Right renal cortex interstitium (tissue), 3 donors: ENCODE measurements at regions not wholly inside any gene's neighbourhood (a gene's known extent, or its start where the extent isn't known, plus 50 kb on each side); places are given as distances from the start of the nearest gene placed in this dataset.

Experiments used
- DNase-seq, 3 donors: peaks; one replicate each; pipeline ENCODE4 v3.0.0-alpha.2; 2013; ENCODE audit warnings: low read depth in 3 of 3, low spot score in 2 of 3

DNA sequence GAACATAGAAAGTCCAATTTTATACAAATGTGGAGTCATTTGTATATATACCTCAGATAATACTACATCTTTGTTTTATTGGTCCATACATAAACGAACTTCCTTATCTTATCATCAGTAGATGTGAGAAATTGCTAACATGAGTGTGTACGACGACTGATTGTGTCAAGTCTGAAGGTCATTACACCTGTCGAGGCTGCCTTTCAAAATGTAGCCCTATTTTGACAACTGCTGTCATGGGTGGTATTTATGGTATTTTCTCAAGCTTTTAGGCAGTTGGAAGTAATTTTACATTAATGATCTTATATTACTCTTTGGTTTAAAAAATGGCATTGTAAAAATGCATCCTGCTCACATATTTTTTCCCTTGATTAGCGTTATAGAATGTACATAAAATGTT, 183.7 kb upstream of the DNAJC19 start:
- no peak for DNase-seq

GRCh38 chr3:181134873-181135272, 145.3 kb upstream of the DNAJC19 start:
- no peak for DNase-seq

GRCh38 chr3:181133832-181134231, 144.3 kb upstream of the DNAJC19 start:
- DNase-seq = no peak

DNA sequence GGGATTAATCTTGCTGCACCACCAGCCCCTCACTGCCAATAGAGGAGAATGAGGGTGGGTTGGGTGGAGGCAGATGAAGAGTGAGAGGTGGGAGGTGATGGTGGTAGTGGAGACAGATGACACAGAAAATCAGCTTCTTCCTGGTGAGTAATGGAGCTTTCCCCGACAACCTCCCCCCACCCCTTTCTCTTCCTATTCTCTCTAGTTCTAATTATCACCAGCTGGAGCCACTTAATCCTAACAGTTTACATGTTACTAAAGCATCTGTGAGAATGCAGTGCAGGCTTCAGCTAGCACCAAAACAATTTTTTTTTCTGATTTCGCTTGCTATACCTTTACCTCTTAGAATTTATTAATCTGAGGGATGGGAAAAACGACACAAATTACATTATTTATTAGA, 116.1 kb upstream of the DNAJC19 start:
- DNase-seq = no peak

- DNase-seq = no peak
Observed at GRCh38 chr3:181103605-181104004, 114.1 kb upstream of the DNAJC19 start.

- DNase-seq = no peak
Observed at GRCh38 chr3:181086011-181086410, 96.5 kb upstream of the DNAJC19 start.

- DNase-seq = no peak
Observed at GRCh38 chr3:181081930-181082329, 92.4 kb upstream of the DNAJC19 start.

DNA sequence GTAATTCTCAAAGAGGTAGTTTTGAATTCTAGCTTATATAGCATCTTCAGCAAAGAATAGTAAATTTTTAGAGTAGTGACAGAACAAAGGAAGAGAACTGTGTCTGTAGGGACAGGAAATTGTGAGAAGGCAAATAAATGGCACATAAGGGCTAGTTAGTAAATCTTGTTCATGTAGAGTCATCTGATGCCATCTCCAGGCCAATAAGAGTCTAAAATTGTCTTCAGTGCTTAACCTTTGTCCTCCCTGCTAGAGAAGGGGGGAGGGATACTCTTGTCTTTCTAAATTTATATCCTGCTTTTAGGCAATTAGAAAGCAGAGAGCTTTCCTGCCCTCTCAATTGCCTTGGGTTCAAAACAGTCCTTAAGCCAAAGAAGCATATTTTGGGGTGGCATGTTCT, 87.0 kb upstream of the DNAJC19 start:
- no peak for DNase-seq

DNA sequence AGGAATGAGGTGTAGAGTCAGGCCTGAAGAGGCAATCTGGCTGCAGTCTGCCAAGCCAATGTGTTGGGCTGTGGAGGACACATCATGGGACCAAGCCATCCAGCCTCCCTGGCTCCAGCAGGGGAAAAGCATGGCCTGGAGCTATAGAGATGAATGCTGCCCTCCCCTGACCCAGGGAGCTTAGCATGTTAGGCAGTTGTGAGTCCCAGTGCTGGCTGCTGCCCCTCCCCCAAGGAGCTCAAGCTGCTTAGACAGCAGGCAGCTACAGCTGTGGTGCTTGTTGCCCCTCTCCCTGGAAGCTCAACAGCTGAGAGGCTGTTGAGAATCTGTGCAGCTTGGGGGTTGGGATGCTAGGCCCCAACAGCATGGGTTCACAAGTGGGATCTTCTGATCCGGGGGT, 85.6 kb upstream of the DNAJC19 start:
- no peak for DNase-seq

DNA sequence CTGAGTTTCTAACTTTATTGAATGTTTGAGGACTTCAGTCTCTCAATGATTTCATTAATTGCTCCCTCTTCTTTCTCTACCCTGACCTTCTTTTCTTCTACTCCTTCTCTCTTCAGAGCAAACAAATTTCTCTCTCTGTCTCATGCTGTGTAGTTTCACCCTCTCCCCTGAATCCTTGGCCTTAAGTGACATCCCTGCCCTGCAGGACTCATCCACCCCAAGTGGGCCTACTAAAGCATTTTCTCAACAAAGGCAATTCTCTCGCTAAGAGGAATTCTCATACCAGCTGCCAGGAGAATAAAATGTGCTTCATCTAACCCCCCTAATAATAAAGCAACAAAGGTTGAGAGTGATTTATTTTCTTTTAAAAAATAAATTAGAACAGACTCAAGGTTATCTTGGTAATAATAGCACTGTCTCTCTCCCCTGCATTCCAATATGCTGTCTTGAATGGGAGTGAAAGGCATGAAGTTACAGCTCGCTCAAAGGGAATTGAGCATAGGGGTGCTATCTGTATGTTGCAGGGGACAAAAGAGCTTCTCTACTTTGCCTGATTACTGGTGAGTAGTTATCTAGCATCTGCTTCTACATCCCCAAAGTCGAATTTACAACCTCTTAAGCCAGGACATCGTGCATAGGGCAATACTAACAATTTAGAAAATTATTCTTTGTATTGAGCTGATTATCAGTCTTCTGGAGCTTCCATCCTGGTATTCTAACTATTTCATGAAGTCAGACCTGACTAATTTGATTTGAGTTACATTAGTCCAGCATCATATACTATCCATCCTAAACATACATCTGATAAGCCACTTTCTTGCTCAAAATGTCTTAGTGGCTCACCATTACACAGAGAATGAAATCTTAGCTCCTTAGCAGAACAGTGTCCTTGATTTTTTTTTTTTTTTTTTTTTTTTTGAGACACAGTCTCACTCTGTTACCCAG, 76.9 kb upstream of the DNAJC19 start:
- no peak for DNase-seq

DNA sequence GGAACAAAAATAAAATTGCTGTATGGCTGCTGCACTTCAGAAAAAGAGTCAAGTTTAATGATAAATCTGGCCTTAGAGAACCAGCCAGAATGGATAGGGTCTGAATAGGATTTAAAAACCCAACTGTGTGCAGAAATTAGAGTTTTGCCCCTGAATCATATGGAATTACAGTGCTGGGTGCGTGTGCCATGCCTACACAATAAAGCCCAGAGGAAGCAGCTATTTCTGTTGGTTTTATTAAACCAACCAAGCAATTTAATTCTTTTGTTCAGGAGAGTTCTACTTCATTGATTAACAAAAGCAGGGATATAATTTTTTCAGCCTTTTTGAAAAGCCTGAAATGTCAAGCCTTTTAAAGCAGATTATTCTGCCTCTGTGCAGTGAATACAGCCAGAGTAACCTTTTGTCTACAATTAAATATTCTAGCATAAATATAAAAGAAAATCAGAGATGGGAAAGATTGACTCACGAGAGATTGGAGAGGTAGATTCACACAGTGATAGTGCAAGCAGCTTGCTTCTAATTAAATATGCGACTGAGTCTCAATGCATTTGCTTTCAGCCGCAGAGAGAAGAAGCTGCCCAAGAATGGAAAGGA, 66.7 kb upstream of the DNAJC19 start:
- no peak for DNase-seq

DNA sequence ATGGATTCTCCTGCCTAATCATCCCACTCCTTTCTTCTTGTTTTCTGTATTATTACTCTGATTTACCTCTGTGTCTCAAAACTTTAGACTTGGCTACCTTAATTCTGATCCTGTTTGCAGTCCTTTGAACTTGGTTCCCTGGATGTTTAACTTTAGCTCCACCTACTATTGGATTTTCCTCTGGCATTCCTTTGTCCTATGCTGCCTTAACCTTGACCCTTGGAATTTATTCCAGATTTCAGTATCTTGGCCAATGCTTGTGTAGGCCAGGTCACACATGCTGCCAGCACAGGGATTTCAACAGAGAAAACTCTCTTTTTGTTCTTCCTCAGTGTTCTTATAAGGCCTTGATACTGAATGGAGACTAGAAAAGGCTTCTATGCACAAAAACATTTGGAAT, 65.0 kb upstream of the DNAJC19 start:
- DNase-seq = no peak

DNA sequence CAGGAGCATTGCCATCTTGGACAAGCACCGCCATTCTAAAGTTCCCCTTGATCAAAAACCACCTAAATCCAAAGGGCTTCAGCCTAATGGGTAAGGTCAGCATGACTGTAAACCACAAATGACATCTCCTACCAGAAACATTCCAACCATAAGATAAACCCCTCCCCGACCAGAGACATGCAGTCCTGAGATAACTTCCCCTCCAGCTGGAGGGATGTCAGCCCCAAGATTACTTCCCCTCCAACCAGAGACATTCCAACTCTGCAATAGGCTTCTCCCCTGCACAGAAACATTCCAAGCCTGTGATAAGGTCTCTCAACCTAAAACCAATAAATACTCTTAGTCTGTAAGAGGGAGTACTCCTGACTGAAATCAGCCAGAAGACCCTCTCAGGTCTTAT, 62.7 kb upstream of the DNAJC19 start:
- DNase-seq = no peak

GRCh38 chr3:181050738-181051137, 61.2 kb upstream of the DNAJC19 start:
- DNase-seq = no peak

- DNase-seq = no peak
Observed at GRCh38 chr3:181040030-181040429, 50.5 kb upstream of the DNAJC19 start.
